Calu3 (cell line): ENCODE measurements at regions not wholly inside any gene's neighbourhood (a gene's known extent, or its start where the extent isn't known, plus 50 kb on each side); places are given as distances from the start of the nearest gene placed in this dataset.

Source experiments
- BruUV-seq: library from RNA; stranded (reverse); fragments of 400-500 nt; replicated peaks from 2 replicates; lab custom pipeline; 2021; lab: Mats Ljungman, UMichigan
- CTCF ChIA-PET: fragments of 300-600 bp; sonication (Branson Sonifier 250); formaldehyde crosslinking; loops from one replicate; lab custom pipeline; 2022; ENCODE audit warnings: antibody characterized with exemption; lab: Charles Lee
- DNase-seq: peaks from one replicate; pipeline ENCODE4 v3.0.0; 2022
- H3K27ac Mint-ChIP-seq: one replicate; pipeline ENCODE4 v1.8.0; 2022; ENCODE audit warnings: mixed read lengths; ENCODE audit not compliant: unreplicated experiment
- H3K27me3 Mint-ChIP-seq: one replicate; pipeline ENCODE4 v1.8.0; 2022; ENCODE audit warnings: mixed read lengths; ENCODE audit not compliant: unreplicated experiment
- H3K36me3 Mint-ChIP-seq: one replicate; pipeline ENCODE4 v1.8.0; 2022; ENCODE audit warnings: mild to moderate bottlenecking, moderate library complexity, mixed read lengths; ENCODE audit not compliant: insufficient read depth, unreplicated experiment
- H3K4me1 Mint-ChIP-seq: one replicate; pipeline ENCODE4 v1.8.0; 2022; ENCODE audit warnings: mild to moderate bottlenecking, low read depth, mixed read lengths; ENCODE audit not compliant: unreplicated experiment
- H3K4me3 Mint-ChIP-seq: one replicate; pipeline ENCODE4 v1.8.0; 2022; ENCODE audit warnings: mild to moderate bottlenecking, low read depth, moderate library complexity, mixed read lengths; ENCODE audit not compliant: unreplicated experiment
- H3K9me3 Mint-ChIP-seq: one replicate; pipeline ENCODE4 v1.8.0; 2022; ENCODE audit warnings: low read depth, mixed read lengths; ENCODE audit not compliant: unreplicated experiment
- intact Hi-C: fragments of 100-400 bp; cut with micrococcal nuclease; formaldehyde crosslinking; loops from one replicate; pipeline ENCODE4 v1.10.0; 2022; ENCODE audit not compliant: unreplicated experiment
- TF ChIP-seq, protein P1 (sequence below): fragments of 200-600 bp; IDR thresholded peaks from one replicate; pipeline ENCODE4 v1.8.0; 2022; ENCODE audit warnings: antibody characterized with exemption; ENCODE audit not compliant: unreplicated experiment

DNA sequence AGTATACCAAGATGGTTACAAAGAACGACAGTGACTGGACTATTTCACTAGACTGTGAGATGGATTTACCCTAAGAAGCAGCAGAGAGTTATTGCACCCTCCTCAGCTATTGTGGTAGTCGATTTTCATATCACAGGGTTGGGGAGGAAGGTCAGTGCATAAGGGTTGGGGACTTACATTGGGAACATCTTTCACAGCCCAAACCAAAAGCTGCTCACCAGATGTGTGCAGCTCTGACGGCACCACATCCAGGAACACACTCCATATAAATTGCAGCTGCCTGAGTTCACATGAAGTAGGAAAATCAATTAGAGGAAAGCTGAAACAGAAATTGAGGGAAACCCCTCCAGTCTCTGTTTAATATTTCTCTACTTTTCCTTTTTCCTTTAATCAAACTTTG is 470.5 kb upstream of the NRSN1 start:
- no peak overlapping the region for H3K27ac Mint-ChIP-seq
- H3K27me3 Mint-ChIP-seq, result no peaks in the 10 kb centered on the region
- peaks cover 43% of the 10 kb centered on the region for H3K4me1 Mint-ChIP-seq
- CTCF ChIA-PET, result interaction anchor here (0.7 kb wide), 1 partner anchor 75 kb away, joined by 3 read pairs; no protein-coding TSS in a partner anchor
- TF ChIP-seq, protein P1, sequence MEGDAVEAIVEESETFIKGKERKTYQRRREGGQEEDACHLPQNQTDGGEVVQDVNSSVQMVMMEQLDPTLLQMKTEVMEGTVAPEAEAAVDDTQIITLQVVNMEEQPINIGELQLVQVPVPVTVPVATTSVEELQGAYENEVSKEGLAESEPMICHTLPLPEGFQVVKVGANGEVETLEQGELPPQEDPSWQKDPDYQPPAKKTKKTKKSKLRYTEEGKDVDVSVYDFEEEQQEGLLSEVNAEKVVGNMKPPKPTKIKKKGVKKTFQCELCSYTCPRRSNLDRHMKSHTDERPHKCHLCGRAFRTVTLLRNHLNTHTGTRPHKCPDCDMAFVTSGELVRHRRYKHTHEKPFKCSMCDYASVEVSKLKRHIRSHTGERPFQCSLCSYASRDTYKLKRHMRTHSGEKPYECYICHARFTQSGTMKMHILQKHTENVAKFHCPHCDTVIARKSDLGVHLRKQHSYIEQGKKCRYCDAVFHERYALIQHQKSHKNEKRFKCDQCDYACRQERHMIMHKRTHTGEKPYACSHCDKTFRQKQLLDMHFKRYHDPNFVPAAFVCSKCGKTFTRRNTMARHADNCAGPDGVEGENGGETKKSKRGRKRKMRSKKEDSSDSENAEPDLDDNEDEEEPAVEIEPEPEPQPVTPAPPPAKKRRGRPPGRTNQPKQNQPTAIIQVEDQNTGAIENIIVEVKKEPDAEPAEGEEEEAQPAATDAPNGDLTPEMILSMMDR, result no peak
- no peak for DNase-seq
- H3K9me3 Mint-ChIP-seq, result no peaks in the 10 kb centered on the region
- intact Hi-C loops, result loop anchor here (5.0 kb wide), 2 partner anchors 208 to 828 kb away; no protein-coding TSS in a partner anchor
- H3K36me3 Mint-ChIP-seq, result no peaks in the 10 kb centered on the region
- H3K4me3 Mint-ChIP-seq, result no peak overlapping the region
- no TSS peak for BruUV-seq

GRCh38 chr6:23656255-23657194 is 469.5 kb upstream of the NRSN1 start:
- TF ChIP-seq, protein P1, result no peak
- no peak for DNase-seq
- no TSS peak for BruUV-seq
- no peaks in the 10 kb centered on the region for H3K36me3 Mint-ChIP-seq
- H3K27ac Mint-ChIP-seq, result no peak overlapping the region
- no peaks in the 10 kb centered on the region for H3K9me3 Mint-ChIP-seq
- H3K4me3 Mint-ChIP-seq, result no peak overlapping the region
- H3K4me1 Mint-ChIP-seq, result peaks cover 33% of the 10 kb centered on the region
- H3K27me3 Mint-ChIP-seq, result no peaks in the 10 kb centered on the region
- intact Hi-C loops, result loop anchor here (5.0 kb wide), 2 partner anchors 209 to 829 kb away; no protein-coding TSS in a partner anchor
- CTCF ChIA-PET, result no interaction called here

DNA sequence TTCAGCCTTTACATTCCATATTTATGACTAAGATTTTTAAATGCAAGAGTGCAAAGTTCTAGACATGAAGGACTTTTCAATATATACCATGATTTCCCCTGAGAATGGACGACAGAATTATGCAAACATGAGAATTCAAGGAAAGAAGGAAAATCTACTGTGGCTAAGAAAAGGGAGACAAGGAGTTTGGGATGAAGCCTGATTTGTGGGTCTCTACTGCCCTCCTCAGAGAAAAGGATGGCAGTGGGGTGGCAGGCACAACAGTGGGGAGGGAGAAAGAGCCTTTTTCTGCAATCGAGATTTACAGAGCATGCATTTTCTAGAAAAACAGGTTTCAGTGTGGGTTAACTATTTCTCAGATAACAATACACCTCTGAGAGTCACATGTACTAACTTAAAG is 466.9 kb upstream of the NRSN1 start:
- H3K9me3 Mint-ChIP-seq, result no peaks in the 10 kb centered on the region
- intact Hi-C loops, result loop anchor here (2.0 to 5.0 kb wide), 3 partner anchors 110 to 832 kb away; no protein-coding TSS in a partner anchor
- peak; percentile 66 for DNase-seq
- peaks cover 26% of the 10 kb centered on the region for H3K4me1 Mint-ChIP-seq
- no peak overlapping the region for H3K4me3 Mint-ChIP-seq
- no peak overlapping the region for H3K27ac Mint-ChIP-seq
- TF ChIP-seq, protein P1, result peak; percentile 63
- no peaks in the 10 kb centered on the region for H3K27me3 Mint-ChIP-seq
- CTCF ChIA-PET, result no interaction called here
- BruUV-seq, result no TSS peak
- H3K36me3 Mint-ChIP-seq, result no peaks in the 10 kb centered on the region

- Mint-ChIP-seq H3K36me3 (no peaks in the 10 kb centered on the region), H3K4me3 (no peak overlapping the region), H3K27me3 (no peaks in the 10 kb centered on the region), H3K9me3 (peaks cover 3% of the 10 kb centered on the region), H3K4me1 (peaks cover 15% of the 10 kb centered on the region), H3K27ac (no peak overlapping the region)
- intact Hi-C loops, result no loop called here
- CTCF ChIA-PET, result no interaction called here
- DNase-seq, result no peak
- TF ChIP-seq, protein P1, result no peak
- BruUV-seq, result no TSS peak
Observed at GRCh38 chr6:23661549-23661948, 464.5 kb upstream of the NRSN1 start.
